Heart left ventricle (tissue), 16 donors: ENCODE measurements at regions not wholly inside any gene's neighbourhood (a gene's known extent, or its start where the extent isn't known, plus 50 kb on each side); places are given as distances from the start of the nearest gene placed in this dataset.

Experiments
- ATAC-seq, 4 donors: fragments of 200-7000 bp; cut with Tn5 transposase; one replicate each; pipeline ENCODE4 v1.9.1; 2020 to 2022; ENCODE audit warnings: moderate library complexity in 4 of 4, mild to moderate bottlenecking in 3 of 4, moderate number of reproducible peaks in 1 of 4
- DNase-seq, 5 donors: peaks; one replicate each; pipeline ENCODE4 v3.0.0-alpha.2; 2020
- H3K27ac ChIP-seq, 12 donors: fragments of 200-600 bp; sonication (generic) in 4 of 12; one replicate each; pipeline versions ENCODE4 v1.5.0 to v1.8.0; 2016 to 2022; ENCODE audit warnings: mild to moderate bottlenecking in 2 of 12
- H3K27me3 ChIP-seq, 9 donors: fragments of 200-600 bp; sonication (generic) in 2 of 9; one replicate each; pipeline versions ENCODE4 v1.5.1 to v1.8.0; 2016 to 2022; ENCODE audit warnings: mild to moderate bottlenecking in 3 of 9
- H3K36me3 ChIP-seq, 9 donors: fragments of 200-600 bp; sonication (generic) in 2 of 9; one replicate each; pipeline versions ENCODE4 v1.5.0 to v1.8.0; 2018 to 2022; ENCODE audit warnings: mild to moderate bottlenecking in 2 of 9
- H3K4me1 ChIP-seq, 12 donors: fragments of 200-600 bp; sonication (generic) in 4 of 12; one replicate each; pipeline versions ENCODE4 v1.5.0 to v1.8.0; 2016 to 2022; ENCODE audit warnings: mild to moderate bottlenecking in 3 of 12
- H3K4me3 ChIP-seq, 12 donors: fragments of 200-600 bp; sonication (generic) in 4 of 12; one replicate each; pipeline versions ENCODE4 v1.5.0 to v1.8.0; 2017 to 2022; ENCODE audit warnings: mild to moderate bottlenecking in 9 of 12, moderate library complexity in 4 of 12
- H3K9me3 ChIP-seq, 12 donors: fragments of 200-600 bp; sonication (generic) in 4 of 12; one replicate each; pipeline versions ENCODE4 v1.5.0 to v1.8.0; 2016 to 2022; ENCODE audit warnings: mild to moderate bottlenecking in 1 of 12
- CTCF ChIP-seq, 12 donors: fragments of 200-600 bp; sonication (generic) in 4 of 12; IDR thresholded peaks; one replicate each; pipeline versions ENCODE4 v1.5.0 to v1.8.0; 2018 to 2022; ENCODE audit warnings: antibody characterized with exemption in 12 of 12, mild to moderate bottlenecking in 5 of 12
- POLR2A ChIP-seq, 2 donors: fragments of 450-650 bp; IDR thresholded peaks; one replicate each; pipeline ENCODE4 v1.6.1; 2017; ENCODE audit warnings: antibody characterized with exemption in 2 of 2, mild to moderate bottlenecking in 2 of 2, moderate library complexity in 2 of 2
- WGBS, 4 donors: extraction: QIAGEN DNeasy Blood & Tissue Kit in 2 of 4; methylation state at CpG; one replicate each; pipeline versions ENCODE4 v1.1.5 to v1.1.7; 2013 to 2018; 5-methylcytosine and 5-hydroxymethylcytosine counted together
- intact Hi-C, 10 donors: fragments of 100-400 bp; cut with DNase I; formaldehyde crosslinking; loops; one replicate each; pipeline versions ENCODE4 v1.11.1 to v1.14.2; 2022
- donor health status: ischemic (EF 13 %, LVEDD 7.1; RV severe dilation, severe dysfunction).
- donor health status: healthy with polysubstance abuse.
- donor health status: DM: no; HTN: yes; CAD: no.
- donor health status: DM: no; HTN: no; CAD: no.
- donor health status: ischemic (EF 25% LVEDD 6.9; RV normal size, moderate dysfunction).
- donor health status: ischemic (EF 25% LVEDD 5.7; RV mildly dilated, moderate dysfunction).
- donor health status: healthy.
- donor health status: DM: yes; HTN: yes; CAD: no.
- donor health status: ischemic (EF 35%, LVEDD 5.7; RV mildly dilated, moderate dysfunction).
- donor health status: nonischemic (EF 11% LVEDD 7.7; RV severe dilation, severe dysfunction).
- donor health status: DM: yes; HTN: yes; CAD: no.
- donor health status: PGD.
- donor health status: ischemic (EF 29% LVEDD 5.4; RV normal size, mild dysfunction).
- donor health status: nonischemic (EF 23%, LVEDD 6.1; RV moderate dilation, normal function).

GRCh38 chr7:145276118-145276517 is 440.3 kb upstream of the TPK1 start:
- Histone ChIP-seq H3K27ac (no peak overlapping the region), H3K27me3 (no peaks in the 10 kb centered on the region), H3K36me3 (no peaks in the 10 kb centered on the region), H3K9me3 (peaks cover 0 to 42% (median 9%) of the 10 kb centered on the region in 12 donors), H3K4me3 (no peak overlapping the region), H3K4me1 (no peaks in the 10 kb centered on the region)
- ATAC-seq (no peak), DNase-seq (no peak)
- intact Hi-C loops = no loop called here
- no peak for TF ChIP-seq CTCF (IDR thresholded peaks at IDR 0.05)
- no peak for TF ChIP-seq POLR2A (IDR thresholded peaks at IDR 0.05)

GRCh38 chr7:145269418-145270161 is 433.7 kb upstream of the TPK1 start:
- peaks cover 0 to 3% (median 0%) of the 10 kb centered on the region in 12 donors for H3K9me3 ChIP-seq
- ATAC-seq (no peak), DNase-seq (no peak)
- no peak for TF ChIP-seq POLR2A (IDR thresholded peaks at IDR 0.05)
- no peak for TF ChIP-seq CTCF (IDR thresholded peaks at IDR 0.05)
- no peaks in the 10 kb centered on the region for H3K27me3 ChIP-seq
- H3K27ac ChIP-seq = no peak overlapping the region
- H3K4me3 ChIP-seq = no peak overlapping the region
- intact Hi-C loops = no loop called here
- H3K4me1 ChIP-seq = no peaks in the 10 kb centered on the region
- WGBS, 4 donors = 84 to 90% (median 86%) methylated on average over 25 to 28 of the region's 28 CpGs
- H3K36me3 ChIP-seq = no peaks in the 10 kb centered on the region

GRCh38 chr7:145265180-145265579 is 429.3 kb upstream of the TPK1 start:
- Histone ChIP-seq H3K36me3 (no peaks in the 10 kb centered on the region), H3K27ac (no peak overlapping the region), H3K9me3 (peaks cover 0 to 3% (median 0%) of the 10 kb centered on the region in 12 donors), H3K27me3 (no peaks in the 10 kb centered on the region), H3K4me3 (no peak overlapping the region), H3K4me1 (no peaks in the 10 kb centered on the region)
- DNase-seq (no peak), ATAC-seq (no peak)
- 65 to 78% (median 69%) methylated on average over 4 of the region's 4 CpGs for WGBS, 4 donors
- intact Hi-C loops = no loop called here
- TF ChIP-seq POLR2A (IDR thresholded peaks at IDR 0.05) (no peak), CTCF (IDR thresholded peaks at IDR 0.05) (no peak)

- no peak overlapping the region for H3K27ac ChIP-seq
- H3K9me3 ChIP-seq = peaks cover 0 to 6% (median 0%) of the 10 kb centered on the region in 12 donors
- no peak for DNase-seq
- no peaks in the 10 kb centered on the region for H3K4me1 ChIP-seq
- no peaks in the 10 kb centered on the region for H3K27me3 ChIP-seq
- WGBS, 4 donors = 0 to 64% (median 13%) methylated on average over 1 of the region's 1 CpG
- TF ChIP-seq POLR2A (IDR thresholded peaks at IDR 0.05) = no peak
- TF ChIP-seq CTCF (IDR thresholded peaks at IDR 0.05) = no peak
- intact Hi-C loops = no loop called here
- ATAC-seq = no peak
- no peaks in the 10 kb centered on the region for H3K36me3 ChIP-seq
- H3K4me3 ChIP-seq = no peak overlapping the region
Measured at GRCh38 chr7:145263886-145264285, 428.0 kb upstream of the TPK1 start.
